Fibroblast of mammary gland (primary cell): ENCODE measurements at regions not wholly inside any gene's neighbourhood (a gene's known extent, or its start where the extent isn't known, plus 50 kb on each side); places are given as distances from the start of the nearest gene placed in this dataset.

ENCODE experiments used
- DNase-seq: peaks from one replicate; pipeline ENCODE4 v3.0.0-alpha.2; 2010; ENCODE audit warnings: low read depth
- H3K4me3 ChIP-seq: 2 replicates; pipeline ENCODE4 v1.5.1; 2011; ENCODE audit warnings: low read depth, mild to moderate bottlenecking, low read length, moderate library complexity; ENCODE audit not compliant: control insufficient read depth
- CTCF ChIP-seq: conservative IDR thresholded peaks from 2 replicates; pipeline ENCODE4 v1.5.1; 2011; ENCODE audit warnings: low read depth, low read length, inconsistent platforms; ENCODE audit not compliant: control insufficient read depth, insufficient read depth

GRCh38 chr16:79662669-79663313 lies 62.3 kb upstream of the MAF start:
- no peak for TF ChIP-seq CTCF
- H3K4me3 ChIP-seq = no peak overlapping the region
- DNase-seq = no peak

DNA sequence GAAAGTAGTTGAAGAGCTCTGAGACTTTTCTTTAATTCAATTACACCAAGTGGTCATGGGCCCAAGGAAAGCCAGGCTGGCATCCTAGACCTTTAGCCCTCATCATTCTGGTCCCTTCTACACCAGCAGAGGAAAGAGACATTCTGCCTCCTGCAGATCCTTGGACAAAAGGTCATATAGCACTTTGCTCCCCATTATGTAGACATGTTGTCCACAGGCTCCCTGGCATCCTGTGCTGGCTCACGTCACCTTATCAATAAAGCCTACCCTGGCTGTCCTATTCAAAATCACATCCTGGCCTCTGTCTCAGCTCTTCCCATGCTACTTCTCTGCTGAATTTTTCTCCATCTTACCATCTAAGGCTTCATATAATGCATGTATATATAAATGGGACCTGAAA lies 61.6 kb upstream of the MAF start:
- TF ChIP-seq CTCF = no peak
- no peak for DNase-seq
- no peak overlapping the region for H3K4me3 ChIP-seq

GRCh38 chr16:79661578-79661977 lies 61.0 kb upstream of the MAF start:
- no peak for DNase-seq
- no peak overlapping the region for H3K4me3 ChIP-seq
- TF ChIP-seq CTCF = no peak

- DNase-seq = no peak
- H3K4me3 ChIP-seq = no peak overlapping the region
- no peak for TF ChIP-seq CTCF
These were observed 58.8 kb upstream of the MAF start for GRCh38 chr16:79659344-79659743.

- no peak for TF ChIP-seq CTCF
- H3K4me3 ChIP-seq = no peak overlapping the region
- DNase-seq = peak; percentile 79
These were observed 57.9 kb upstream of the MAF start for GRCh38 chr16:79658301-79659033.

GRCh38 chr16:79656553-79657115 lies 56.1 kb upstream of the MAF start:
- DNase-seq = no peak
- H3K4me3 ChIP-seq = no peak overlapping the region
- TF ChIP-seq CTCF = no peak
